Fibroblast of lung (primary cell): ENCODE measurements at regions not wholly inside any gene's neighbourhood (a gene's known extent, or its start where the extent isn't known, plus 50 kb on each side); places are given as distances from the start of the nearest gene placed in this dataset.

Experiments
- DNase-seq, 2 donors: peaks; one replicate each; pipeline versions ENCODE4 v3.0.0 to v3.0.0-alpha.2; 2010; ENCODE audit warnings: low read depth in 2 of 2
- H2AFZ ChIP-seq: 2 replicates; pipeline ENCODE4 v1.5.1; 2012; ENCODE audit warnings: low read length, control low read depth, inconsistent platforms
- H3K27ac ChIP-seq: 2 replicates; pipeline ENCODE4 v1.5.1; 2011; ENCODE audit warnings: low read length, control low read depth; ENCODE audit not compliant: insufficient read depth
- H3K27me3 ChIP-seq: 2 replicates; pipeline ENCODE4 v1.5.1; 2011; ENCODE audit warnings: mild to moderate bottlenecking, low read length; ENCODE audit not compliant: control insufficient read depth, insufficient read depth
- H3K36me3 ChIP-seq: 2 replicates; pipeline ENCODE4 v1.5.1; 2011; ENCODE audit warnings: low read length; ENCODE audit not compliant: control insufficient read depth, insufficient read depth
- H3K4me1 ChIP-seq: 2 replicates; pipeline ENCODE4 v1.5.1; 2011; ENCODE audit warnings: low read length; ENCODE audit not compliant: control insufficient read depth, insufficient read depth; ENCODE audit errors: extremely low read depth
- H3K4me2 ChIP-seq: 2 replicates; pipeline ENCODE4 v1.5.1; 2011; ENCODE audit warnings: low read length, control low read depth; ENCODE audit not compliant: insufficient read depth; ENCODE audit errors: extremely low read depth
- H3K4me3 ChIP-seq, 4 experiments: fragments of 200-600 bp in 1 of 4; sonication (generic) in 1 of 4; replicated peaks in 1 of 4; 2 replicates each; pipeline ENCODE4 v1.5.1; 2011 to 2016; ENCODE audit warnings: low read length in 4 of 4, low read depth in 3 of 4, mild to moderate bottlenecking in 3 of 4, control low read depth in 2 of 4, inconsistent platforms in 1 of 4, mixed read lengths in 1 of 4; ENCODE audit not compliant: insufficient read depth in 1 of 4; ENCODE audit errors: control extremely low read depth in 1 of 4
- H3K79me2 ChIP-seq: 2 replicates; pipeline ENCODE4 v1.5.1; 2012; ENCODE audit warnings: mild to moderate bottlenecking, low read length, inconsistent platforms; ENCODE audit not compliant: control insufficient read depth, insufficient read depth
- H3K9ac ChIP-seq: 2 replicates; pipeline ENCODE4 v1.5.1; 2011; ENCODE audit warnings: mild to moderate bottlenecking, low read length, control low read depth; ENCODE audit not compliant: insufficient read depth
- H3K9me3 ChIP-seq: 2 replicates; pipeline ENCODE4 v1.5.1; 2012; ENCODE audit warnings: low read depth, low read length; ENCODE audit not compliant: control insufficient read depth, insufficient read depth
- H4K20me1 ChIP-seq: 2 replicates; pipeline ENCODE4 v1.5.1; 2011; ENCODE audit warnings: low read length; ENCODE audit not compliant: control insufficient read depth, insufficient read depth; ENCODE audit errors: extremely low read depth
- CTCF ChIP-seq, 2 donors: IDR thresholded peaks in 1 of 2; conservative IDR thresholded peaks in 1 of 2; 1 replicate in 1 of 2; 2 replicates in 1 of 2; pipeline ENCODE4 v1.5.1; 2011 to 2012; ENCODE audit warnings: low read length in 2 of 2, control low read depth in 1 of 2, inconsistent platforms in 1 of 2, low read depth in 1 of 2, mild to moderate bottlenecking in 1 of 2
- EZH2 ChIP-seq: IDR thresholded peaks from 2 replicates; pipeline ENCODE4 v1.5.1; 2012; ENCODE audit warnings: low read length, control low read depth, mild to moderate bottlenecking; ENCODE audit errors: missing control alignments

GRCh38 chr2:217444509-217444908, 558.3 kb downstream of the TNS1 start:
- DNase-seq: no peak
- TF ChIP-seq CTCF (conservative IDR thresholded peaks at IDR 0.05 in 1 of 2, IDR thresholded peaks at IDR 0.05 in 1 of 2; ENCODE audit: low read depth in 1 of 2, low read length in 2 of 2): no peak
- no peak for TF ChIP-seq EZH2
- Histone ChIP-seq H3K4me3 (no peak overlapping the region), H3K36me3 (no peaks in the 10 kb centered on the region), H3K9ac (no peak overlapping the region), H3K79me2 (no peaks in the 10 kb centered on the region), H3K27me3 (no peaks in the 10 kb centered on the region), H3K4me1 (no peaks in the 10 kb centered on the region), H4K20me1 (no peaks in the 10 kb centered on the region), H3K9me3 (no peaks in the 10 kb centered on the region), H3K4me2 (no peak overlapping the region), H3K27ac (no peak overlapping the region), H2AFZ (no peak overlapping the region)

GRCh38 chr2:217443601-217444000, 559.2 kb downstream of the TNS1 start:
- Histone ChIP-seq H3K36me3 (no peaks in the 10 kb centered on the region), H3K4me2 (no peak overlapping the region), H3K27ac (no peak overlapping the region), H3K79me2 (no peaks in the 10 kb centered on the region), H3K9ac (no peak overlapping the region), H3K4me1 (no peaks in the 10 kb centered on the region), H3K9me3 (no peaks in the 10 kb centered on the region), H2AFZ (no peak overlapping the region), H3K4me3 (no peak overlapping the region), H3K27me3 (no peaks in the 10 kb centered on the region), H4K20me1 (no peaks in the 10 kb centered on the region)
- no peak for DNase-seq
- no peak for TF ChIP-seq CTCF (conservative IDR thresholded peaks at IDR 0.05 in 1 of 2, IDR thresholded peaks at IDR 0.05 in 1 of 2; ENCODE audit: low read depth in 1 of 2, low read length in 2 of 2)
- no peak for TF ChIP-seq EZH2

- Histone ChIP-seq H3K27me3 (no peaks in the 10 kb centered on the region), H3K27ac (no peak overlapping the region), H3K36me3 (no peaks in the 10 kb centered on the region), H4K20me1 (no peaks in the 10 kb centered on the region), H3K9ac (no peak overlapping the region), H3K4me3 (no peak overlapping the region), H2AFZ (no peak overlapping the region), H3K4me1 (no peaks in the 10 kb centered on the region), H3K79me2 (no peaks in the 10 kb centered on the region), H3K4me2 (no peak overlapping the region), H3K9me3 (no peaks in the 10 kb centered on the region)
- no peak for TF ChIP-seq EZH2
- TF ChIP-seq CTCF (conservative IDR thresholded peaks at IDR 0.05 in 1 of 2, IDR thresholded peaks at IDR 0.05 in 1 of 2; ENCODE audit: low read depth in 1 of 2, low read length in 2 of 2): no peak
- peak in 1 of 2 donors; percentile 27 for DNase-seq
These were observed 562.8 kb downstream of the TNS1 start for GRCh38 chr2:217440000-217440399.
